Kidney epithelial cell (primary cell): ENCODE measurements at regions not wholly inside any gene's neighbourhood (a gene's known extent, or its start where the extent isn't known, plus 50 kb on each side); places are given as distances from the start of the nearest gene placed in this dataset.

Source experiments
- DNase-seq: peaks from one replicate; pipeline ENCODE4 v3.0.0-alpha.2; 2010; ENCODE audit warnings: low read depth
- H3K27me3 ChIP-seq: 2 replicates; pipeline ENCODE4 v1.6.0; 2011; ENCODE audit warnings: low read length; ENCODE audit not compliant: control insufficient read depth, insufficient read depth
- H3K36me3 ChIP-seq: 2 replicates; pipeline ENCODE4 v1.5.1; 2011; ENCODE audit warnings: low read length; ENCODE audit not compliant: control insufficient read depth, insufficient read depth
- H3K4me3 ChIP-seq: 2 replicates; pipeline ENCODE4 v1.5.1; 2011; ENCODE audit warnings: low read depth, mild to moderate bottlenecking, control low read depth, low read length
- TF ChIP-seq, protein P1 (sequence below): IDR thresholded peaks from 2 replicates; pipeline ENCODE4 v1.5.1; 2011; ENCODE audit warnings: mild to moderate bottlenecking, moderate library complexity, low read length, control low read depth, inconsistent platforms; ENCODE audit not compliant: insufficient read depth, poor library complexity, severe bottlenecking

- H3K36me3 ChIP-seq = no peaks in the 10 kb centered on the region
- no peak for DNase-seq
- H3K27me3 ChIP-seq = no peaks in the 10 kb centered on the region
- TF ChIP-seq, protein P1, sequence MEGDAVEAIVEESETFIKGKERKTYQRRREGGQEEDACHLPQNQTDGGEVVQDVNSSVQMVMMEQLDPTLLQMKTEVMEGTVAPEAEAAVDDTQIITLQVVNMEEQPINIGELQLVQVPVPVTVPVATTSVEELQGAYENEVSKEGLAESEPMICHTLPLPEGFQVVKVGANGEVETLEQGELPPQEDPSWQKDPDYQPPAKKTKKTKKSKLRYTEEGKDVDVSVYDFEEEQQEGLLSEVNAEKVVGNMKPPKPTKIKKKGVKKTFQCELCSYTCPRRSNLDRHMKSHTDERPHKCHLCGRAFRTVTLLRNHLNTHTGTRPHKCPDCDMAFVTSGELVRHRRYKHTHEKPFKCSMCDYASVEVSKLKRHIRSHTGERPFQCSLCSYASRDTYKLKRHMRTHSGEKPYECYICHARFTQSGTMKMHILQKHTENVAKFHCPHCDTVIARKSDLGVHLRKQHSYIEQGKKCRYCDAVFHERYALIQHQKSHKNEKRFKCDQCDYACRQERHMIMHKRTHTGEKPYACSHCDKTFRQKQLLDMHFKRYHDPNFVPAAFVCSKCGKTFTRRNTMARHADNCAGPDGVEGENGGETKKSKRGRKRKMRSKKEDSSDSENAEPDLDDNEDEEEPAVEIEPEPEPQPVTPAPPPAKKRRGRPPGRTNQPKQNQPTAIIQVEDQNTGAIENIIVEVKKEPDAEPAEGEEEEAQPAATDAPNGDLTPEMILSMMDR = no peak
- H3K4me3 ChIP-seq = no peak overlapping the region
Measured at GRCh38 chr18:31247574-31248199, 70.3 kb upstream of the DSG1 start.

DNA sequence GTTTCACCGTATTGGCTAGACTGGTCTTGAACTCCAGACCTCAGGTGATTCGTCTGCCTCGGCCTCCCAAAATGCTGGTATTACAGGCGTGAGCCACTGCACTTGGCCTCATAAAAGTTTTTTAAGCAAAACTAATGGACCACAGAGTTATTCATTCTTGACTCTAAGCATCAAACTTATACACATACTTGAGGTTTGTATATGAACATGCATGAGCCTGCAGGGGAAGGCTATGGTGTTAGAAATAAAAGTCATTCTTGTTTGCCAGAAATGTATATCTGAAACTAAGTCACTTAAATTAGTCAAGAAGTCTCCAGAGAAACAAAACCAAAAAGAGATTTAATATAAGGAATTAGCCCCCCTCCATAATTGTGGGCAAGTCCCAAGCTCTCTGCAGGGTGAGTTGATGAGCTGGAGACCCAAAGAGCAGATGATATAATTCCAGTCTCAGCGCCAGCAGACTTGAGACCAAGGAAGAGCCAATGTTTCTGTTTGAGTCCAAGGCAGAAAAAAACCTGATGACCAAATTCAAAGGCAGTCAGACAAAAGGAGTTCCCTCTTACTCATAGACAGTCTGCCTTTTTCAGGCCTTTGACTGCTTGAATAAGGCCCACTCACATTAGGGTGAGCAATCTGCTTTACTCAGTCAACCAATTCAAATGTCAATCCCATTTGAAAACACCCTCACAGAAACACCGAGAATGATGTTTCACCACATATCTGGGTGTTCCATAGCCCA, 69.0 kb upstream of the DSG1 start:
- H3K36me3 ChIP-seq = no peaks in the 10 kb centered on the region
- H3K27me3 ChIP-seq = no peaks in the 10 kb centered on the region
- H3K4me3 ChIP-seq = no peak overlapping the region
- peak; percentile 90 for DNase-seq
- TF ChIP-seq, protein P1 = no peak

- Histone ChIP-seq H3K27me3 (no peaks in the 10 kb centered on the region), H3K4me3 (no peak overlapping the region), H3K36me3 (no peaks in the 10 kb centered on the region)
- TF ChIP-seq, protein P1 = no peak
- no peak for DNase-seq
Measured at GRCh38 chr18:31250902-31251301, 67.1 kb upstream of the DSG1 start.

- no peaks in the 10 kb centered on the region for H3K27me3 ChIP-seq
- DNase-seq = no peak
- no peaks in the 10 kb centered on the region for H3K36me3 ChIP-seq
- no peak overlapping the region for H3K4me3 ChIP-seq
- TF ChIP-seq, protein P1 = no peak
Measured at GRCh38 chr18:31252522-31252921, 65.4 kb upstream of the DSG1 start.

GRCh38 chr18:31255953-31256352, 62.0 kb upstream of the DSG1 start:
- Histone ChIP-seq H3K4me3 (no peak overlapping the region), H3K27me3 (no peaks in the 10 kb centered on the region), H3K36me3 (no peaks in the 10 kb centered on the region)
- TF ChIP-seq, protein P1 = no peak
- DNase-seq = no peak
